DND-41 (cell line): ENCODE measurements at regions not wholly inside any gene's neighbourhood (a gene's known extent, or its start where the extent isn't known, plus 50 kb on each side); places are given as distances from the start of the nearest gene placed in this dataset.

ENCODE experiments used
- ATAC-seq: fragments of 200-7000 bp; cut with Tn5 transposase; 3 replicates; pipeline ENCODE4 v1.9.1; 2021; ENCODE audit warnings: low read depth; ENCODE audit not compliant: insufficient read depth
- DNase-seq: peaks from one replicate; pipeline ENCODE4 v3.0.0-alpha.2; 2020
- H2AFZ ChIP-seq: 2 replicates; pipeline ENCODE4 v1.6.0; 2012; ENCODE audit warnings: low read depth, low read length
- H3K27ac ChIP-seq: 2 replicates; pipeline ENCODE4 v1.5.1; 2012; ENCODE audit warnings: low read length, inconsistent platforms
- H3K27me3 ChIP-seq: fragments of 200-600 bp; sonication (generic); 2 replicates; pipeline ENCODE4 v1.6.0; 2012; ENCODE audit warnings: low read length, mild to moderate bottlenecking, inconsistent platforms; ENCODE audit not compliant: insufficient read depth, poor library complexity
- H3K36me3 ChIP-seq: 2 replicates; pipeline ENCODE4 v1.5.1; 2012; ENCODE audit warnings: low read length, inconsistent platforms; ENCODE audit not compliant: insufficient read depth
- H3K4me1 ChIP-seq: 2 replicates; pipeline ENCODE4 v1.5.1; 2012; ENCODE audit warnings: mild to moderate bottlenecking, low read length; ENCODE audit not compliant: insufficient read depth
- H3K4me2 ChIP-seq: 2 replicates; pipeline ENCODE4 v1.6.0; 2012; ENCODE audit warnings: mild to moderate bottlenecking, moderate library complexity, low read length, inconsistent platforms; ENCODE audit not compliant: insufficient read depth
- H3K4me3 ChIP-seq, 2 experiments: fragments of 200-600 bp in 1 of 2; shearing (Covaris generic) in 1 of 2; 2 replicates each; pipeline ENCODE4 v1.5.1; 2012 to 2016; ENCODE audit warnings: inconsistent platforms in 2 of 2, low read length in 2 of 2, mild to moderate bottlenecking in 2 of 2, low read depth in 1 of 2, moderate library complexity in 1 of 2
- H3K79me2 ChIP-seq: 2 replicates; pipeline ENCODE4 v1.6.0; 2012; ENCODE audit warnings: low read length, inconsistent platforms; ENCODE audit not compliant: insufficient read depth
- H3K9ac ChIP-seq: 2 replicates; pipeline ENCODE4 v1.6.0; 2012; ENCODE audit warnings: low read depth, mild to moderate bottlenecking, inconsistent platforms, low read length, moderate library complexity
- H3K9me3 ChIP-seq: 2 replicates; pipeline ENCODE4 v1.5.1; 2012; ENCODE audit warnings: low read length, moderate library complexity, mild to moderate bottlenecking, inconsistent platforms; ENCODE audit not compliant: insufficient read depth, severe bottlenecking
- H4K20me1 ChIP-seq: 2 replicates; pipeline ENCODE4 v1.6.0; 2012; ENCODE audit warnings: low read length; ENCODE audit not compliant: insufficient read depth
- EZH2 ChIP-seq: IDR thresholded peaks from 3 replicates; pipeline ENCODE4 v1.6.1; 2012; ENCODE audit warnings: borderline replicate concordance, low read depth, mild to moderate bottlenecking, moderate library complexity, low read length, inconsistent platforms; ENCODE audit not compliant: severe bottlenecking
- TF ChIP-seq, protein P1 (sequence below): IDR thresholded peaks from 2 replicates; pipeline ENCODE4 v1.5.1; 2012; ENCODE audit warnings: borderline replicate concordance, low read length, moderate library complexity, mild to moderate bottlenecking; ENCODE audit not compliant: poor library complexity, severe bottlenecking; ENCODE audit errors: extremely low read depth

DNA sequence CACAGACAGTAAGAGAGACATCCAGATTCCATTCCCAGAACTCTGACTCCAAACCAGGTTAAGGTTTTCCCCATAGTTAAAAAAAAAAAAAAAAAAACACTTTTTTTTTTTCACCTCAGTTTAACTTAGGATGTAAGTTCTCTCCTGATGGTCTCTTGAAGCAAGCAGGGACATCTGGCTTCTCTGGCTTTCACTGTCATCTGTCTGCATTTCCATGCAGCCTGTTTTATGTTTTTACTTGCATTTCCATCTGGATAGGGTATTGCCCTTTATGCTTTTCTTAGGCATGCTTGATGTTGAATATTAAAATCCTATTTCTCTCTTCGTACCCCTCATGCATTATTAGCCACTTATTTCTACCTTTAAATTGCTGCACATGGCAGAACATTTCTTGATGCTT lies 135.3 kb upstream of the WWC1 start:
- Histone ChIP-seq H3K4me3 (no peak overlapping the region), H3K9ac (no peak overlapping the region), H3K36me3 (no peaks in the 10 kb centered on the region), H3K79me2 (no peaks in the 10 kb centered on the region), H3K9me3 (no peaks in the 10 kb centered on the region), H3K27me3 (no peaks in the 10 kb centered on the region), H3K4me1 (no peaks in the 10 kb centered on the region), H4K20me1 (no peaks in the 10 kb centered on the region), H3K4me2 (no peak overlapping the region), H3K27ac (no peak overlapping the region), H2AFZ (no peak overlapping the region)
- DNase-seq (no peak), ATAC-seq (no peak)
- TF ChIP-seq EZH2 = no peak
- TF ChIP-seq, protein P1, sequence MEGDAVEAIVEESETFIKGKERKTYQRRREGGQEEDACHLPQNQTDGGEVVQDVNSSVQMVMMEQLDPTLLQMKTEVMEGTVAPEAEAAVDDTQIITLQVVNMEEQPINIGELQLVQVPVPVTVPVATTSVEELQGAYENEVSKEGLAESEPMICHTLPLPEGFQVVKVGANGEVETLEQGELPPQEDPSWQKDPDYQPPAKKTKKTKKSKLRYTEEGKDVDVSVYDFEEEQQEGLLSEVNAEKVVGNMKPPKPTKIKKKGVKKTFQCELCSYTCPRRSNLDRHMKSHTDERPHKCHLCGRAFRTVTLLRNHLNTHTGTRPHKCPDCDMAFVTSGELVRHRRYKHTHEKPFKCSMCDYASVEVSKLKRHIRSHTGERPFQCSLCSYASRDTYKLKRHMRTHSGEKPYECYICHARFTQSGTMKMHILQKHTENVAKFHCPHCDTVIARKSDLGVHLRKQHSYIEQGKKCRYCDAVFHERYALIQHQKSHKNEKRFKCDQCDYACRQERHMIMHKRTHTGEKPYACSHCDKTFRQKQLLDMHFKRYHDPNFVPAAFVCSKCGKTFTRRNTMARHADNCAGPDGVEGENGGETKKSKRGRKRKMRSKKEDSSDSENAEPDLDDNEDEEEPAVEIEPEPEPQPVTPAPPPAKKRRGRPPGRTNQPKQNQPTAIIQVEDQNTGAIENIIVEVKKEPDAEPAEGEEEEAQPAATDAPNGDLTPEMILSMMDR = no peak

DNA sequence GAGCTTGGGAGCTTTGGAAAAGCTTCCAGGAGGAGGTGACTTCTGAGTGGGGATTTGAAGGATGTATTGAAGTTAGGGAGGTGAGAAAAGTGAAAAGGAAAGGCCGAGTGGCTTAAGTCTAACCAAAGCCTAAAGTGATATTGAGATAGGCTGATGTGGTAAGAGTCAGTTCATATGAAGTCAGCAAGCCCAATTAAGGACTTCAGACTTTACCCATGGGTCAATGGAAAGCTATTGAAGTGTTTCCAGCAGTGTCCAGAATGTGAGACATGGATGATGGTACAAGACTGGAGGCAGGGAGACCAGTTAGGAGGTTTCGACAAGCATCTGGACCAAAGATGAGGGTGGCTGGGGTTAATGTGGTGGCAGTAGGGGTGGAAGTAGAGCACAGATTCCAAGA lies 134.3 kb upstream of the WWC1 start:
- DNase-seq = no peak

DNA sequence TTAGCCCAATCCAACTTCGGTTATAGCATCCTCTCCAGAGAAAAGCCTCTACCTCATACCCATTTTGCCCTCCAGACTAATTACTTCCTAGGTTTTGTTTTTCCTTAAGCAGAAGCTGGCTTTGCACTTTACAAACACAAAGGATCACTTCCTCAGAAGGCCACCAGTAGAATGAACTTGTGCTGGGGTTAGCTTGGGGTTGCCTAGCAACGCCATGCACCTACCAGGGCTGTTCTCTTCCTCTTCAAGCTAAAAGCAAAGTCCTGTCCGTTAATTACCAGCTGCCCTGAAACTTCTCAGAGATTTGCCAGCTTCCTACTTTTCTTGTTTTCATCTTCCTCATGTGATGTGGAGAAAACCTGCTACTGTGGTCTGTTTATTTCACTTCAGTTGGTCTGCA lies 132.0 kb upstream of the WWC1 start:
- Histone ChIP-seq H3K4me2 (no peak overlapping the region), H2AFZ (no peak overlapping the region), H3K9ac (no peak overlapping the region), H3K4me3 (no peak overlapping the region), H3K27ac (no peak overlapping the region), H4K20me1 (no peaks in the 10 kb centered on the region), H3K27me3 (no peaks in the 10 kb centered on the region), H3K79me2 (no peaks in the 10 kb centered on the region), H3K4me1 (no peaks in the 10 kb centered on the region), H3K36me3 (no peaks in the 10 kb centered on the region), H3K9me3 (no peaks in the 10 kb centered on the region)
- no peak for TF ChIP-seq EZH2
- TF ChIP-seq, protein P1 = no peak
- no peak for DNase-seq
- ATAC-seq = no peak

More for the DNA sequence above, 134.3 kb upstream of the WWC1 start:
- no peak for ATAC-seq
- Histone ChIP-seq H3K4me3 (no peak overlapping the region), H3K36me3 (no peaks in the 10 kb centered on the region), H3K9ac (no peak overlapping the region), H3K4me2 (no peak overlapping the region), H4K20me1 (no peaks in the 10 kb centered on the region), H3K27me3 (no peaks in the 10 kb centered on the region), H3K9me3 (no peaks in the 10 kb centered on the region), H3K4me1 (no peaks in the 10 kb centered on the region), H3K27ac (no peak overlapping the region), H3K79me2 (no peaks in the 10 kb centered on the region), H2AFZ (no peak overlapping the region)
- TF ChIP-seq, protein P1 = no peak
- no peak for TF ChIP-seq EZH2

DNA sequence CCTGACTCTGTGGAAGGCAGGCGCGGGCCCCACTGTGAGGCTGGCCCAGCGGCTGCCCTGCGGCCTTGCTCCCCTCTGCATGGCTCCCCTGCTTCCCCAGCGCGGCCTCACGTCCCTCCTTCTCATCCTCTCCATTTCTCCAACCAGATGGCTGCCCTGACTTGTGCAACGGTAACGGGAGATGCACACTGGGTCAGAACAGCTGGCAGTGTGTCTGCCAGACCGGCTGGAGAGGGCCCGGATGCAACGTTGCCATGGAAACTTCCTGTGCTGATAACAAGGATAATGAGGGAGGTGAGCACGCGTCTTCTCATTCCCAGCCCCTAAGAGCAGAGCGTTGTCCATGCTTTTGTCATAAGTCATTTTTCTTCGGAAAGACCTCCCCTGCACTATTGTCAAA lies 129.0 kb upstream of the WWC1 start:
- no peak overlapping the region for H3K4me2 ChIP-seq
- H3K79me2 ChIP-seq = no peaks in the 10 kb centered on the region
- H3K4me3 ChIP-seq = no peak overlapping the region
- TF ChIP-seq, protein P1 = no peak
- TF ChIP-seq EZH2 = no peak
- H3K27ac ChIP-seq = no peak overlapping the region
- ATAC-seq (no peak), DNase-seq (no peak)
- H3K4me1 ChIP-seq = no peaks in the 10 kb centered on the region
- H2AFZ ChIP-seq = no peak overlapping the region
- H3K36me3 ChIP-seq = no peaks in the 10 kb centered on the region
- H3K9me3 ChIP-seq = no peaks in the 10 kb centered on the region
- H4K20me1 ChIP-seq = no peaks in the 10 kb centered on the region
- H3K9ac ChIP-seq = no peak overlapping the region
- H3K27me3 ChIP-seq = no peaks in the 10 kb centered on the region
